ENCODE measurements at regions not wholly inside any gene's neighbourhood (a gene's known extent, or its start where the extent isn't known, plus 50 kb on each side); places are given as distances from the start of the nearest gene placed in this dataset.

DNA sequence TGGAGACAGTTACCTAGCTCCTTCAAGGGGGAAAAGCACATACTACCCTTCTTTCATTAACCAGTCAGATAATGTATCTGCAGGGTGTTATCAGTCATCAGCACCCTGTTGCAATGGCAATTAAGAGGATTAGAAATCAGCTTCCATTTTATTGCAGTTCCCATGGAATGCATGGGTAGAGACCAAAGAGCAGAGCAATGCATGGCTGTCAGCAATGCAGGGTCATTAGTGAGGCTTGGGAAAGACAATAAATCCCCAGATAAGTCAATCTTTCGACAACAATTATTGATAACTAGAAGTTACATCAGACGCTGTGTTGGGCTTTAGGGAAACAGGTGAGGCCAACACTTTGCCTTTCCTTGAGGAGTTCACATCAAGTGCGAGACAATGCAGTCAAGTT is 150.9 kb downstream of the MAFB start:
- DNase-seq: no peak

GRCh38 chr20:40536808-40537207 is 152.2 kb downstream of the MAFB start:
- DNase-seq: no peak

- no peak for DNase-seq
Observed at GRCh38 chr20:40535816-40536215, 153.2 kb downstream of the MAFB start.

- DNase-seq: no peak
Observed at GRCh38 chr20:40532103-40532502, 156.9 kb downstream of the MAFB start.

DNA sequence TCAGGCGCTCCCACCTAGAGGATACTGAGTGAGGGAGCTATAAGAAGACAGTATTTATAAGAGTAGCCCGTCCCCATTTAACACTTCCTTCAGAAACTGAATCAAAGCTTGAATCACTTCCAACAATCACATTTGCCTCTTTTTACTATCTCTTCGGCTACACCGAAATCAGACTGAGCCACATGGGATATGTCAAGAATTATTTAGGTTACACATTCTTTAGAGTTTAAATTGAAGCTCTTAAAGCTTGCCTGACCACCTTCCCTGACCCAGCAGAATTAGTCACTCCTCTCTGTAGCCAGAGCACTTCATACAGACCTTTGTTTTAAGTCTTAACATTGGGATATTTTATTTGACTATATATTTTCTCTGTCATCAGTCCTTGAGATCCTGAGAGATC is 163.7 kb downstream of the MAFB start:
- no peak for DNase-seq

- DNase-seq: no peak
Observed at GRCh38 chr20:40524071-40524470, 165.0 kb downstream of the MAFB start.

DNA sequence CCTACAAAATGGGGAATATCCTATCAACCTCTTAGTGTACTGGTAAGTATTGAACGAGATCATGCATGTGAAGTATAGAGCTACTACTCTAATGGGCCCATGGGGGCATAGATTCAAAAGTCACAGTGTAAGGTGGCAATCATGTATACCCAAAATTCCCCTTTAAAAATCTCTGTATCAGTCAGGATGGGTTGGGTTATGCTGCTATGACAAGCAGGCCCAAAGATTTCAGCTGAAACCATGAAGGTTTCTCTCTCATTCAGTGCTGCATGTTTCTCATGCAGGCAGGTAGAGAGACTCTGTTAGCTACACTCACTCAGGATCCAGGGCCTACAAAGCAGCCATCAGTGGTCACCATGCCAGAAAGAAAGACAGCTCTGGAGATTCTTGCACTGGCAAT is 166.6 kb downstream of the MAFB start:
- DNase-seq: no peak

DNA sequence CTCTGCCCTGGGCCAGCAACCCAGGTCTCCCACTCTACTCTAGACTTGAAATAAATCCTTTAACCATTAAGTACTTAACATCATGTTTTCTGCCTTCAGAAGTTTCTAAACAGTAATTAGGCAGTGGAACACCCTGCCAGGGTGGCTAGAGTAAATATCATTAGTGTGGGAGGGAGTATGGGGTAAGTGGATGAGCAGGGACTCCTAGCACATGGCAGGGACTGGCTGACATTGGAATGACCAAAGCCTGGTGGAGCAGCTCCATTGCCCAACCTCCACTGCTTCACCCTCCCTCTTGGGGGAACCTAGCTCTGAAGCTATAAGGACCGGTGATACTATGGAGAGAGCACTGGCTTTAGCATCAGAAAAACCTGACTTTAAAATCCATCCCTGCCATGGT is 167.1 kb downstream of the MAFB start:
- no peak for DNase-seq

DNA sequence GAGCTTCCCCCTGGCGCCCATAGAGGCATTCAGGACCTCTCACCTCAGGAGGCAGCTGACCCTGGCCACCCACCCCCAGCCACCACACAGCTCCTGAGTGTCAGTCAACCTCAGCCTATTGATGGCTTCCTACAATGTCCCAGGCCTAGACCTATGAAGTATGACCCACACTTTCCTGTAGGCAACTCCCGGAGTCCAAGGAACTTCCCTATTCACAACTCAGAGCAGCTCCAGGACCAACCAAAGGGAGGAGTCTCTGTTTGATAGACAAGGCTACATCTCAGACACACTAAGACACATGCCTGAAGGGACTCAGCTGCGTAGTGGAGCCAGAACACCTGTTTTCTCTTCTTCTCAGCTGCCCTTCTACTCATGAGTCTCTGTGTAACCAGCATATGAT is 169.1 kb downstream of the MAFB start:
- no peak for DNase-seq

DNA sequence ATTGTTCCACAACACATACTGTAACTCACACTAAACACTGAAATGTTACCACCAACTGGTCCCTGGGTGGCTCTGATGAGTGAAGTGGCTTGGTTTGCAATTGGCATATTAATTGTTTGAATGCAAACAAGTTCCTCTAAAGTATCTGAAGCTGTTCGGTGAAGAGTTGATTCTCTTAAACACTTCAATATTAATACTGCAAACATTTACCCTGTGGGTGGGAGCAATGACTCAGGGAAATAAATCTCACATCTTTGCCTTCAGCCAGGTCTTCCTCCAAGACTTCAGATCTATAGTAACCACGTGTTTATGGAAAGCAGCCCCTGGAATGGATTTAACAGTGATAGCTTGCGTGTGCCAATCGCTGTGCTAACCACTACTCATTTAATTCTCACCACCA is 176.0 kb downstream of the MAFB start:
- DNase-seq: no peak

DNA sequence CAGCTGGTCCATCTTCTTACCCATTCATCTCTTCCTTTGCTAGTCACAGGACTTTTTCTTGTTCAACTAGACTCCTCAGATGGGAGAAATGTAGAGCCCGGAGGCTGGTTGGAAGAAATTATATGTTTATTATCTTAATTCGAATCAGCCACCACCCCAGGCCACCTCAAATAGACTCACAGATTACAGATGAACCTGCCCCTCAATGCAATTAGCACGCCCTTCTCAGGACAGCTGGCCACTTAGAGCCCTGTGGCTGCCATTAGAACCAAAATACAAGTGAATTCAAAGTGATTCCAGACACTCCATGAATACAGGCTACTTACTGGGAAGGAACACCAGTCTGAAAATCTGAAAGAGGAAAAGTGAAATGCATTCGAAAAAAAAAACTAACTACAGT is 176.4 kb downstream of the MAFB start:
- DNase-seq: no peak

GRCh38 chr20:40511478-40511877 is 177.6 kb downstream of the MAFB start:
- DNase-seq: no peak

DNA sequence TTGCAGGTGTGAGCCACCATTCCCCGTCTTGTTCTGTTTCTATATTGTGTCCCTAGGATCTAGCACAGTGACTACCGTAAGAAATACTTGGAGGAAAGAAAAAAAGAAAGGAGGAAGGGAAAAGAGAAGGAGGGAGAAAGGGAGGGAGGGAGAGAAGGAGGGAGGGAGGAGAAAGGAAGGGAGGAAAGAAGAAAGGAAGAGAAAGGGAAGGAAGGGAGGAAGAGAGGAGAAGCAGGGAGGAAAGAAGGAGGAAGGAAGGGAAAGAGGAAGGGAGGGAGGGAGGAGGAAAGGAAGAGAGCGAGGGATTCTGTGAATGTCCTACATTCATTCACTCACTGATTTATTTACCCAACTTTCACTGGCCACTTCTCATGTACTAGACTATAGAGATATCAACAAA is 178.4 kb downstream of the MAFB start:
- DNase-seq: no peak

- DNase-seq: no peak
Observed at GRCh38 chr20:40508821-40509220, 180.2 kb downstream of the MAFB start.

DNA sequence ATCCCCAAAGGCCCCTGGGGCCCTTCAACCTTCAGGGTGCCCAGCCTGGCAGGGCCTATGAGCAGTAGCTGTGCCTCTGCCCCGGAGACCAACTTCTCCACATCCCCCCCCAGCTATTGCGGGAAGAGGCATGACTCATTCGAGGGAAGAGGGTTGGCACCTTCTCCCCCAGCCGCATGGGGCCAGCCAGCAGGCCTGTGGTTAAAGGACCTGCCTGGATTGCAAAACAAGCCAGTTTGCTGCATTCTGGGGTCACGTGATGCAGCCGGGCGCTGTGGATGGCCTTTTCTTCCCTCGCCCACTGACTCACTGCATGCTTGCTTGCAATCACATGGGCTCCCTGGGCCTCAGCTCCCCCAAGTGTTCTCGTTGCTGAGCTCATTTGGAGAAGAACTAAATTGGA is 182.5 kb downstream of the MAFB start:
- DNase-seq: no peak

- no peak for DNase-seq
Observed at GRCh38 chr20:40503119-40503518, 185.9 kb downstream of the MAFB start.

DNA sequence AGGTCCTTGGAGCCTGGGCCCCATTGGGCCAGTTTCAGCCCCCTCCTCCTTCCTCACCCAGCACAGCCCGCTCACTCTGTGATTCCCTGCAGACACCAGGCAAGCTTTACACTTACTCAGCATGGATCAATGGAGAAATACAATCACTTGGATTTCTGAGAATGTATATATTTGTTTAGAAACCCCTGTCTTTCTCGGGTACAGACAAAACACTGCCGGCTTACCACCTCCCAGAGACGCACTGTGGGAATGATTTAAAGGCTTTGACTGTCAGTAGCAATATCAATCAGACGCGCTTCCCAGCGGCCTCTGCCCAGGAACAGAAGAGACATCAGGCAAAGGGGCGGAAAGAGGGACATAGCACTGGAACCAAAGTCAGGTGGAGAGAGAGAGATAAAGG is 186.5 kb downstream of the MAFB start:
- DNase-seq: no peak

DNA sequence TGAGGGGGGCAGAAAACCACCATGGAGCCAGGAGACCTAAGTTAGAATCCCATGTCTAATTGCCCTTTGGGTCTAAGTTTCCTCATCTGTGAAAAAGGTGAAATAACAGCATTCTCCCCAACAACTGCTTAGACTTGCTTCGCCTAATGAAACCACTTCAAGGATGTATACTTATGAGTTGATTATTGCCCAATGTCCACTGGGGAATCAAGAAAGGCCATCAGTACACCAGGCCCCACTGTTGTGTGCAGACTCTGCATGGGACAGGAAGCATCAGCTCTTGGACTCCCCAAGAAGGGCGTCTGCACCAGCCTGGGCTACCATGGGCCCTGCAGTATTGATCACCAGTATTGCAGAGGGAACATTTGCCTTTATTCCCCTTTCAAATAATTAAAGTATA is 189.6 kb downstream of the MAFB start:
- no peak for DNase-seq

DNA sequence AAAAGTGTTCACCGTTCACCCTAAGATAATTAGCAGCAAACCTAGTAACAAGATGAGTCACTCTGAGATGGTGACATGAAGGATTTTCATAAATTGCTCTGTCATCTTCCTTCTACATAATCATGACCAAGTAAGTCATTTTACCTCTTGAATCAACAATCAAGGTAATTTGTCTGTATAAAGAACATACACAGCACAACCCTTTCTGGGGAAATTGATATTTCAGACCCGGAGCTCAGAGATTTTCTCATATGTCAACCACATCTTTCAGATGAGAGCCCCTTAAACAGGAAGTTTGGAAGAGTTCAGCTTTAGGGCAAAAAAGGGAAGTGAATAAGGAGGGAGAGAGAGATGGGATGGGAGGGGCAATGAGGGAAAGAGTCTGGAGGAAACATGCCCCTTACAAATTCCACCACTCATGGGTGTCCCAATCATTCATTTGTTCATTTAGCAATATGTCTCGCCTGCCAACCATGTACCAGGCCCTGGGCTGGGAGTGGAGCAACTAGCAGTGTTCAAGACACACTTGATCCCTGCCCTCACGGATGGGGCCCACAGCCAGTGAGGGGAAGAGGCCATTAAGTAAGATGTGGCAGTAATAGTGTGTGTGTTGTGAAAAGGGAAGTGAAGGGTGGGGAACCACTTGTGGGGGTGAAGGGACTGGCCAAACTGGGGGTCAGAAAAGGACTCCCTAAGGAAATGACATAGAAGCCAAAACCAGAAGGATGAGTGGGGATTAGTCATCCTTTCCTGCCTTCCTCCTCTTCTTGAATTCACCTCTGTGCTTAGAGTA is 190.9 kb downstream of the MAFB start:
- no peak for DNase-seq

- DNase-seq: no peak
Observed at GRCh38 chr20:40495956-40496355, 193.1 kb downstream of the MAFB start.

GRCh38 chr20:40494248-40494647 is 194.8 kb downstream of the MAFB start:
- no peak for DNase-seq

- no peak for DNase-seq
Observed at GRCh38 chr20:40493549-40493948, 195.5 kb downstream of the MAFB start.

GRCh38 chr20:40493071-40493470 is 196.0 kb downstream of the MAFB start:
- DNase-seq: no peak

DNA sequence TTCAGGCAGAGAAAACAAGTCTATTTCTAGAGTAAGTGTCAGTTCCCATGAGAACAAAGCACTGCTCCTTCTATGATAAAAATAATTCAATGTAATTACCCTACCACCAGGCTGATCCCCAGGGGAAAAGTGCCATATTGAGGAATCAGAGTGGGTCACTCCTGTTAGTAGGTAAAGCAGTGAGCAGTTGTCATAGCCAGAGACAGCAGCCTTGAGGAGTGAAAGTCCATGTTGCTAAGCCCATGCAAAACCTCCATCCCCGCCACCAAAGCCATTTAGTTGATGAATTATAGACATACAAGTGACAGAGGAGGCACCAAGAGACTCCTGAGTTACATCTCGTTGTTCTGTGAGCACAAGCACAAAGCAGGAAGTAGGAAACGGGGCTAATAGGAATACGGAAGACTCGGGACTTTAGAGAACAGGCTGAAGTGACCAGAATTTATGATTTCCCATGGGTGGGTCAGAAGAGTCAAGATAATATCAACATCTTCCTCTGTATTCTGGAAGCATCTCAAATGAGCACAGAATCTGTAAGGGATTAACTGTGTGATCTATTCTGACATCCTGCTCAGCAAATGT is 197.9 kb downstream of the MAFB start:
- DNase-seq: no peak

GRCh38 chr20:40489886-40490285 is 199.2 kb downstream of the MAFB start:
- DNase-seq: no peak
